ENCODE measurements at regions not wholly inside any gene's neighbourhood (a gene's known extent, or its start where the extent isn't known, plus 50 kb on each side); places are given as distances from the start of the nearest gene placed in this dataset.
"Not testable (repeated sequence)": the region's sequence is repeated elsewhere in the genome, so short reads cannot be mapped to it uniquely, and the experiment has no call there.

DNA sequence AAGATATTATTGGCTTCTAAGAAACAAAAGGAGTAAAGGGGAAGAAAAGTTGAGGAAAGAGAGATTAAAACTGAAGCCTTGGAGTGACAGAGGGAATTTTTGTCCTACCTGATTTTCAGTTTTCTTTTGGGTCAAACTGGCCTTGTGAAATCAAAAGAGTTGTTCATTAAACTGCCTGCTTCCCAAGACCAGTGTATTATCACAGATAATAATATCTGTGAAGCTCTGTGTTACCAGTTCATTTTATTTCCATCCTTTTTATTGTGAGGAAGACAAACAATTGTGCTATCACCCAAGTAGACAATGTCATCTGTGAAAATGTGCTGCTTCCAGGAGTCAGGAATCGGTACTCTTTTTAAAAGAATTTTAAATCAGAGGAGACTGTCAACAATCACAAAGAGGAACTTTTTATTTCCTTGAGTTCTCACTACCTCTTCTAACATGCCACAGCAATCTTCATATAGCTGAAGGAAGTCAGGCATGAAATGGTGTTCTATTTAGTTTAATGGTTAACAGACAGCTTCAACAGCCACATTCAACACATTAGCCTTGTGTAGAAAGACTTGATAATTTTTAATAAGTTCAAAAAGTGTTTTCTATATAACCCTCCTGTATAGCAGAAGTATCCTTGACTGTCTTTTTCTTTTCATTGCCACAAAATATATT, 554.8 kb downstream of the PIK3C3 start:
- H3K9ac ChIP-seq (ENCODE audit: insufficient read length), result no peak overlapping the region
- no peaks in the 10 kb centered on the region for H3K36me3 ChIP-seq (ENCODE audit: insufficient read depth, low read length)
- DNase-seq (ENCODE audit: low read depth, low spot score), result no peak
- TF ChIP-seq POLR2AphosphoS5 (IDR thresholded peaks at IDR 0.05; ENCODE audit: borderline replicate concordance, low read depth, low read length) (no peak), EZH2 (IDR thresholded peaks at IDR 0.05) (no peak), FOXP2 (optimal IDR thresholded peaks at IDR 0.05; ENCODE audit: control extremely low read depth, extremely low read length, insufficient read depth) (no peak)
- no peak overlapping the region for H3K27ac ChIP-seq
- H3K9me3 ChIP-seq (ENCODE audit: low read depth, low read length), result no peaks in the 10 kb centered on the region
- H3K4me3 ChIP-seq, result no peak overlapping the region

DNA sequence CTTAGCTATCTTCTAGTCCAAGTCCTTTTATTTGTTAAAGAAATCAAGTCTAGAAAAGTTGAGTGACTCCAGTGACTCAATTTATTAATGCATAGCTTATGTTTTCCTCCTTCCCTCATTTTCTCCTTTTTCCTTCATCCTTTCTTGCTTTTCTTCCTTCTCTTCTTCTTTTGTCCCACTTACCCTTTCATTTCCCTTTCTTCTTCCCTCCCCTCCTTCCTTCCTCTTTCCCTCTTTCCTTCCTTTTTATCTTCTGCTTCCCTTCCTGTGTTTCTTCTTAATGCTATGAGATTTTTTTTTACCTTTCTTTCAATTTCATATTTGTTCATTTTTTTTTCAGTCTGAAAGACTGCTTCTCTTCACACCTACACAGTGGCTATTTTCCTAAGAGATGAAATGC, 555.5 kb downstream of the PIK3C3 start:
- Histone ChIP-seq H3K4me3 (no peak overlapping the region), H3K9me3 (ENCODE audit: low read depth, low read length) (no peaks in the 10 kb centered on the region), H3K36me3 (ENCODE audit: insufficient read depth, low read length) (no peaks in the 10 kb centered on the region), H3K9ac (ENCODE audit: insufficient read length) (no peak overlapping the region), H3K27ac (no peak overlapping the region)
- DNase-seq (ENCODE audit: low read depth, low spot score), result no peak
- no peak for TF ChIP-seq EZH2 (IDR thresholded peaks at IDR 0.05)
- no peak for TF ChIP-seq POLR2AphosphoS5 (IDR thresholded peaks at IDR 0.05; ENCODE audit: borderline replicate concordance, low read depth, low read length)
- no peak for TF ChIP-seq FOXP2 (optimal IDR thresholded peaks at IDR 0.05; ENCODE audit: control extremely low read depth, extremely low read length, insufficient read depth)

GRCh38 chr18:42513441-42513840, 558.4 kb downstream of the PIK3C3 start:
- no peak overlapping the region for H3K27ac ChIP-seq
- no peaks in the 10 kb centered on the region for H3K36me3 ChIP-seq (ENCODE audit: insufficient read depth, low read length)
- TF ChIP-seq POLR2AphosphoS5 (IDR thresholded peaks at IDR 0.05; ENCODE audit: borderline replicate concordance, low read depth, low read length), result no peak
- no peak for TF ChIP-seq EZH2 (IDR thresholded peaks at IDR 0.05)
- no peak for TF ChIP-seq FOXP2 (optimal IDR thresholded peaks at IDR 0.05; ENCODE audit: control extremely low read depth, extremely low read length, insufficient read depth)
- H3K4me3 ChIP-seq, result no peak overlapping the region
- no peaks in the 10 kb centered on the region for H3K9me3 ChIP-seq (ENCODE audit: low read depth, low read length)
- no peak overlapping the region for H3K9ac ChIP-seq (ENCODE audit: insufficient read length)
- DNase-seq (ENCODE audit: low read depth, low spot score), result no peak

DNA sequence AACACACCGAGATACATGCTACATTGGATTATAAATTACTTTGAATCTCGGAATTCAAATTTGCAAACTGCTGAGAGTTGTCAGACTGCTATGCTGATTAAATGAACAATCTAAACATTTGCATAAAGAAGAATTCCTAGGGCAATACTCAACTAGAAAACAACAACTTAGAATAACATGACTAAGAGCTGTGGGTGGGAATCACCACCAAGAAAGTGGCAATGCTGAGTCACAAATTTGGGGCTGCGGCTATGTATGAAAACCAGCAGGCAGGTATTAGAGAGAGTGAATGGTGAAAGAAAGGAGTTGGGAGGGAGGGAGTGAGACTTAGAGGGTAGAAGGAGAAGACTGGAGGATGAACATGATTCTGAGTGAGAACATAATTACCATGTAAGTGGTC, 559.5 kb downstream of the PIK3C3 start:
- Histone ChIP-seq H3K27ac (no peak overlapping the region), H3K4me3 (no peak overlapping the region), H3K36me3 (ENCODE audit: insufficient read depth, low read length) (no peaks in the 10 kb centered on the region), H3K9ac (ENCODE audit: insufficient read length) (no peak overlapping the region), H3K9me3 (ENCODE audit: low read depth, low read length) (no peaks in the 10 kb centered on the region)
- no peak for DNase-seq (ENCODE audit: low read depth, low spot score)
- no peak for TF ChIP-seq FOXP2 (optimal IDR thresholded peaks at IDR 0.05; ENCODE audit: control extremely low read depth, extremely low read length, insufficient read depth)
- no peak for TF ChIP-seq POLR2AphosphoS5 (IDR thresholded peaks at IDR 0.05; ENCODE audit: borderline replicate concordance, low read depth, low read length)
- no peak for TF ChIP-seq EZH2 (IDR thresholded peaks at IDR 0.05)

DNA sequence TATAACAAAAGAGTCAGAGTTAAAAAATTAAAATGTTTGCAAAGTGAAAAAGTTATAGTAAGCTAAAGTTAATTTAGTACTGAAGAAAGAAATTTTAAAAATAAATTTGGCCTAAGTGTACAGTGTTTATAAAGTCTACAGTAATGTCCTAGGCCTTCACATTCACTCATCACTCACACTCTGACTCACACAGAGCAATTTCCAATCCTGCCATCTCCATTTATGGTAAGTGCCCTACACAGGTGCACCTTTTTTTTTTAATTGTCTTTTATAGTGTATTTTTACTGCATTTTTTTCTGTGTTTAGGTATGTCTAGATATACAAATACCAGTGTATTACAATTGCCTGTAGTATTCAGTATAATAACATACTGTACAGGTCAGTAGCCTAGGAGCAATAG, 562.9 kb downstream of the PIK3C3 start:
- H3K27ac ChIP-seq, result no peak overlapping the region
- no peaks in the 10 kb centered on the region for H3K36me3 ChIP-seq (ENCODE audit: insufficient read depth, low read length)
- TF ChIP-seq FOXP2 (optimal IDR thresholded peaks at IDR 0.05; ENCODE audit: control extremely low read depth, extremely low read length, insufficient read depth) (no peak), POLR2AphosphoS5 (IDR thresholded peaks at IDR 0.05; ENCODE audit: borderline replicate concordance, low read depth, low read length) (no peak), EZH2 (IDR thresholded peaks at IDR 0.05) (no peak)
- no peaks in the 10 kb centered on the region for H3K9me3 ChIP-seq (ENCODE audit: low read depth, low read length)
- DNase-seq (ENCODE audit: low read depth, low spot score), result no peak
- H3K9ac ChIP-seq (ENCODE audit: insufficient read length), result no peak overlapping the region
- no peak overlapping the region for H3K4me3 ChIP-seq

DNA sequence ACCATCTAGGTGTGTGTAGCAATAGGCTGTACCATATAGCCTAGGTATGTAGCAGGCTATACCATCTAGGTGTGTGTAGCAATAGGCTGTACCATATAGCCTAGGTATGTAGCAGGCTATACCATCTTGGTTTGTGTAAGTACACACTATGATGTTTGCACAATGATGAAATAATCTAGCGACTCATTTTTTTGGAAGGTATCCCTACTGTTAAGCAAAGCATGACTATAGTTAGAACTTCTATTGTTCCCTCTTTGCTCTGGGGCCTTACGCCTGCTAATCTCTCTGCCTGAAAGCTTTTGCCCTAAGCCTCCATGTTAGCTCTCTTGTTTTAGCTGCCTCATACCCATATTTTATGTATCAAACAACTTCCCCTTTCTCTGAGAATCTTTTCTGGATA, 563.3 kb downstream of the PIK3C3 start:
- not testable (repeated sequence) for H3K36me3 ChIP-seq (ENCODE audit: insufficient read depth, low read length); DNase-seq (ENCODE audit: low read depth, low spot score); H3K27ac ChIP-seq; H3K4me3 ChIP-seq; H3K9me3 ChIP-seq (ENCODE audit: low read depth, low read length); H3K9ac ChIP-seq (ENCODE audit: insufficient read length)

DNA sequence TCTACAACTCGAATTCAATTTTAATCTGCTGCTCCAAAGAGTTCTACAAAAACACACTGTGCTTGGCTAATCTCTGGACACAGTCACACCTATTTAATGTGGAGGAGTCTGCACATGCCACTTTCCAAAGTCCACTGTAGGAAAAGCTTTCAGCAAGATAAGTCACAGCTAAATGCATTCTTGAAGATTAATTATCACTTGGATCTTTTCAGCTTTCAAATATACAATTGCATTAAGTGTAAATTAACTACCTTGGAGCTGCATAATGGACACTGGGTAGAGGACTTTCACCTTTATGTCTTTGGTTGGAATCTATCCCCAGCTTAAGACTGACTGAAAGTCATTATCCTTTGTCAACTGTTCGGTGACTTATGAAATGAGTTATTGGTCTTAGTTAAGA, 565.1 kb downstream of the PIK3C3 start:
- no peak for TF ChIP-seq POLR2AphosphoS5 (IDR thresholded peaks at IDR 0.05; ENCODE audit: borderline replicate concordance, low read depth, low read length)
- no peak for TF ChIP-seq FOXP2 (optimal IDR thresholded peaks at IDR 0.05; ENCODE audit: control extremely low read depth, extremely low read length, insufficient read depth)
- no peak for TF ChIP-seq EZH2 (IDR thresholded peaks at IDR 0.05)
- Histone ChIP-seq H3K4me3 (no peak overlapping the region), H3K9me3 (ENCODE audit: low read depth, low read length) (no peaks in the 10 kb centered on the region), H3K27ac (no peak overlapping the region), H3K36me3 (ENCODE audit: insufficient read depth, low read length) (no peaks in the 10 kb centered on the region), H3K9ac (ENCODE audit: insufficient read length) (no peak overlapping the region)
- DNase-seq (ENCODE audit: low read depth, low spot score), result no peak

GRCh38 chr18:42525905-42526304, 570.9 kb downstream of the PIK3C3 start:
- TF ChIP-seq FOXP2 (optimal IDR thresholded peaks at IDR 0.05; ENCODE audit: control extremely low read depth, extremely low read length, insufficient read depth), result no peak
- TF ChIP-seq EZH2 (IDR thresholded peaks at IDR 0.05), result no peak
- DNase-seq (ENCODE audit: low read depth, low spot score), result no peak

DNA sequence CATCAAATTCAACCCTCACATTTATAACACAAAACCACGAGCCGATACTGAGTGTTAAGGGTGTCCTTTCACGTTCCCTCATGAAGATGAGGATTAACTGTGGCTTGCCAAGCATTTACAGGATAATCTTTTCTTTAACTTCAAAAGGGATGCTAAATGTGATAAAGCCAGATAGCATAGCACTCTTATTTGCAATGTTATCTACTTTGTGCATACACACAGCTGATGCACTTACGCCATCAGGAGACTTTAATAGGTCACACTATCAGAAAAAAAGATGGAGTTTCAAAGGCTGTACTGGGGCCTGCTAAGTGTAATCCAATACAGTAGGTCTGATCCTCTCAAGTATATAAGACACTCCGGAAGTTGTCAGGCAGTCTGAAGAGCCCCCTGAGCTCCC, 572.7 kb downstream of the PIK3C3 start:
- Histone ChIP-seq H3K27ac (no peak overlapping the region), H3K9ac (ENCODE audit: insufficient read length) (no peak overlapping the region), H3K4me3 (no peak overlapping the region), H3K9me3 (ENCODE audit: low read depth, low read length) (no peaks in the 10 kb centered on the region), H3K36me3 (ENCODE audit: insufficient read depth, low read length) (no peaks in the 10 kb centered on the region)
- no peak for DNase-seq (ENCODE audit: low read depth, low spot score)
- TF ChIP-seq FOXP2 (optimal IDR thresholded peaks at IDR 0.05; ENCODE audit: control extremely low read depth, extremely low read length, insufficient read depth) (no peak), POLR2AphosphoS5 (IDR thresholded peaks at IDR 0.05; ENCODE audit: borderline replicate concordance, low read depth, low read length) (no peak), EZH2 (IDR thresholded peaks at IDR 0.05) (no peak)

More at GRCh38 chr18:42525905-42526304, 570.9 kb downstream of the PIK3C3 start:
- Histone ChIP-seq H3K4me3 (no peak overlapping the region), H3K27ac (no peak overlapping the region), H3K9me3 (ENCODE audit: low read depth, low read length) (no peaks in the 10 kb centered on the region), H3K9ac (ENCODE audit: insufficient read length) (no peak overlapping the region), H3K36me3 (ENCODE audit: insufficient read depth, low read length) (no peaks in the 10 kb centered on the region)

All from SK-N-MC (cell line).